Fibroblast of lung (primary cell): ENCODE measurements at regions not wholly inside any gene's neighbourhood (a gene's known extent, or its start where the extent isn't known, plus 50 kb on each side); places are given as distances from the start of the nearest gene placed in this dataset.

ENCODE experiments used
- EZH2 ChIP-seq: IDR thresholded peaks from 2 replicates; pipeline ENCODE4 v1.5.1; 2012; ENCODE audit warnings: low read length, control low read depth, mild to moderate bottlenecking; ENCODE audit errors: missing control alignments
- TF ChIP-seq, protein P1 (sequence below), 2 donors: IDR thresholded peaks in 1 of 2; conservative IDR thresholded peaks in 1 of 2; 1 replicate in 1 of 2; 2 replicates in 1 of 2; pipeline ENCODE4 v1.5.1; 2011 to 2012; ENCODE audit warnings: low read length in 2 of 2, control low read depth in 1 of 2, inconsistent platforms in 1 of 2, low read depth in 1 of 2, mild to moderate bottlenecking in 1 of 2

DNA sequence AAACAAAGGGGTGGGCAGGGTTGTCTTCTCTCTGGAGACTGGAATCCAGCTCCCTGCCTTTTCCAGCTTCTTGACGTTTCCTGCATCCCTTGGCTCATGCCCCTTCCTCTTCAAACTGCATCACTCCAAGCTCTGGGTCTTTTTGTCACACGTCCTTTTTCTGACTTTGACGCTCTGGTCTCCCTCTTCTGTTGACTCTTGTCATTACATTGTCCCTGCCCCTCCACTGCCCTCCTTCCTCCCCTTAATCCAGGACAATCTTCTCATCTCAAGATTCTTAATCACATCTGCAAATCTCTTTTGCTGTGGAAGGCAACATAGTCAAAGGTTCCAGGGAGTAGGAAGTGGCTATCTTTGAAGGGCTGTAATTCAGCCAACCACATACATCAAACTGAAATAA is 178.3 kb downstream of the TMA16 start:
- TF ChIP-seq, protein P1, sequence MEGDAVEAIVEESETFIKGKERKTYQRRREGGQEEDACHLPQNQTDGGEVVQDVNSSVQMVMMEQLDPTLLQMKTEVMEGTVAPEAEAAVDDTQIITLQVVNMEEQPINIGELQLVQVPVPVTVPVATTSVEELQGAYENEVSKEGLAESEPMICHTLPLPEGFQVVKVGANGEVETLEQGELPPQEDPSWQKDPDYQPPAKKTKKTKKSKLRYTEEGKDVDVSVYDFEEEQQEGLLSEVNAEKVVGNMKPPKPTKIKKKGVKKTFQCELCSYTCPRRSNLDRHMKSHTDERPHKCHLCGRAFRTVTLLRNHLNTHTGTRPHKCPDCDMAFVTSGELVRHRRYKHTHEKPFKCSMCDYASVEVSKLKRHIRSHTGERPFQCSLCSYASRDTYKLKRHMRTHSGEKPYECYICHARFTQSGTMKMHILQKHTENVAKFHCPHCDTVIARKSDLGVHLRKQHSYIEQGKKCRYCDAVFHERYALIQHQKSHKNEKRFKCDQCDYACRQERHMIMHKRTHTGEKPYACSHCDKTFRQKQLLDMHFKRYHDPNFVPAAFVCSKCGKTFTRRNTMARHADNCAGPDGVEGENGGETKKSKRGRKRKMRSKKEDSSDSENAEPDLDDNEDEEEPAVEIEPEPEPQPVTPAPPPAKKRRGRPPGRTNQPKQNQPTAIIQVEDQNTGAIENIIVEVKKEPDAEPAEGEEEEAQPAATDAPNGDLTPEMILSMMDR (conservative IDR thresholded peaks at IDR 0.05 in 1 of 2, IDR thresholded peaks at IDR 0.05 in 1 of 2; ENCODE audit: low read depth in 1 of 2, low read length in 2 of 2): no peak
- no peak for TF ChIP-seq EZH2
